H1 (cell line): ENCODE measurements at regions not wholly inside any gene's neighbourhood (a gene's known extent, or its start where the extent isn't known, plus 50 kb on each side); places are given as distances from the start of the nearest gene placed in this dataset.

Source experiments
- CTCF ChIA-PET: fragments of 300-600 bp; sonication (Branson Sonifier 250); formaldehyde crosslinking; loops from one replicate; lab custom pipeline; 2021; ENCODE audit not compliant: partially characterized antibody; lab: Charles Lee
- POLR2A ChIA-PET: fragments of 300-600 bp; sonication (Branson Sonifier 250); formaldehyde crosslinking; loops from one replicate; lab custom pipeline; 2021; ENCODE audit warnings: inconsistent platforms; ENCODE audit not compliant: partially characterized antibody; lab: Charles Lee
- DNase-seq, 2 experiments: peaks; one replicate each; pipeline versions ENCODE4 v3.0.0 to v3.0.0-alpha.2; 2010 to 2022; ENCODE audit warnings: low spot score in 2 of 2, low read depth in 1 of 2, mixed read lengths in 1 of 2
- FAIRE-seq: peaks from 2 replicates; lab custom pipeline; 2011; peaks lifted over from hg19 to GRCh38; lab: Jason Lieb, UNC
- H2AFZ ChIP-seq: 2 replicates; pipeline ENCODE4 v1.8.1; 2012; ENCODE audit warnings: low read length, inconsistent platforms
- H2AK5ac ChIP-seq: 2 replicates; pipeline ENCODE4 v1.6.1; 2013; ENCODE audit warnings: low read depth, low read length
- H2BK120ac ChIP-seq: replicated peaks from 2 replicates; pipeline ENCODE3; 2013; ENCODE audit warnings: low read depth, low read length, inconsistent platforms
- H2BK12ac ChIP-seq: 2 replicates; pipeline ENCODE4 v1.6.1; 2013; ENCODE audit warnings: low read depth, low read length
- H2BK15ac ChIP-seq: 2 replicates; pipeline ENCODE4 v1.6.1; 2013; ENCODE audit warnings: low read length
- H2BK20ac ChIP-seq: 2 replicates; pipeline ENCODE4 v1.6.1; 2013; ENCODE audit warnings: low read length
- H2BK5ac ChIP-seq: 2 replicates; pipeline ENCODE4 v1.6.1; 2013; ENCODE audit warnings: low read depth, low read length
- H3K14ac ChIP-seq: 2 replicates; pipeline ENCODE4 v1.6.1; 2013; ENCODE audit warnings: inconsistent platforms; ENCODE audit not compliant: insufficient read length
- H3K18ac ChIP-seq: 2 replicates; pipeline ENCODE4 v1.6.1; 2013; ENCODE audit warnings: low read length; ENCODE audit errors: extremely low read depth
- H3K23ac ChIP-seq: 2 replicates; pipeline ENCODE4 v1.6.1; 2013; ENCODE audit warnings: inconsistent platforms; ENCODE audit not compliant: insufficient read length
- H3K23me2 ChIP-seq: 2 replicates; pipeline ENCODE4 v1.6.1; 2013; ENCODE audit warnings: low read depth, low read length
- H3K27ac ChIP-seq: 2 replicates; pipeline ENCODE4 v1.6.1; 2011; ENCODE audit warnings: low read depth, low read length, inconsistent platforms
- H3K27me3 ChIP-seq, 4 experiments: replicated peaks in 1 of 4; 1 replicate in 1 of 4; 2 replicates in 3 of 4; pipeline versions ENCODE4 v1.6.1 to v1.8.1; 2011 to 2013; ENCODE audit warnings: low read length in 3 of 4, mild to moderate bottlenecking in 3 of 4, inconsistent platforms in 2 of 4, mixed read lengths in 2 of 4, moderate library complexity in 1 of 4; ENCODE audit not compliant: control insufficient read depth in 3 of 4, insufficient read depth in 3 of 4; ENCODE audit errors: extremely low read depth in 1 of 4
- H3K36me3 ChIP-seq, 4 experiments: 2 replicates each; pipeline versions ENCODE4 v1.6.1 to v1.8.1; 2011 to 2013; ENCODE audit warnings: mild to moderate bottlenecking in 4 of 4, low read length in 3 of 4, moderate library complexity in 2 of 4, control low read depth in 1 of 4, inconsistent platforms in 1 of 4; ENCODE audit not compliant: insufficient read depth in 4 of 4, control insufficient read depth in 2 of 4
- H3K4ac ChIP-seq: replicated peaks from 2 replicates; pipeline ENCODE3; 2013; ENCODE audit warnings: low read length, low read depth, mixed read lengths, inconsistent platforms; ENCODE audit not compliant: insufficient read length
- H3K4me1 ChIP-seq, 4 experiments: replicated peaks in 1 of 4; 1 replicate in 1 of 4; 2 replicates in 3 of 4; pipeline versions ENCODE4 v1.6.1 to v1.8.1; 2011 to 2013; ENCODE audit warnings: low read length in 3 of 4, inconsistent platforms in 2 of 4, mixed read lengths in 1 of 4; ENCODE audit not compliant: insufficient read depth in 4 of 4, control insufficient read depth in 3 of 4
- H3K4me2 ChIP-seq, 2 experiments: 2 replicates each; pipeline versions ENCODE4 v1.6.1 to v1.8.1; 2011 to 2013; ENCODE audit warnings: low read depth in 2 of 2, low read length in 2 of 2, control low read depth in 1 of 2, inconsistent platforms in 1 of 2, mild to moderate bottlenecking in 1 of 2; ENCODE audit not compliant: insufficient read depth in 1 of 2
- H3K4me3 ChIP-seq, 4 experiments: fragments of 200-600, 300-600 bp in 1 of 4; sonication (generic), shearing (Covaris generic), sonication (Bioruptor Twin) in 1 of 4; 2 replicates each; pipeline versions ENCODE4 v1.5.1 to v1.8.1; 2011 to 2016; ENCODE audit warnings: low read length in 4 of 4, low read depth in 3 of 4, control low read depth in 2 of 4, inconsistent platforms in 2 of 4, mild to moderate bottlenecking in 2 of 4, mixed read lengths in 1 of 4, moderate library complexity in 1 of 4; ENCODE audit not compliant: insufficient read depth in 2 of 4; ENCODE audit errors: extremely low read depth in 1 of 4
- H3K56ac ChIP-seq: replicated peaks from 2 replicates; pipeline ENCODE3; 2013; ENCODE audit warnings: low read depth, mild to moderate bottlenecking, mixed read lengths, low read length, inconsistent platforms; ENCODE audit not compliant: insufficient read length
- H3K79me1 ChIP-seq: 2 replicates; pipeline ENCODE4 v1.6.1; 2013; ENCODE audit warnings: low read depth, low read length, control low read depth
- H3K79me2 ChIP-seq, 2 experiments: 2 replicates each; pipeline versions ENCODE4 v1.6.1 to v1.8.1; 2012 to 2013; ENCODE audit warnings: low read length in 2 of 2, mild to moderate bottlenecking in 2 of 2, inconsistent platforms in 1 of 2; ENCODE audit not compliant: insufficient read depth in 2 of 2, control insufficient read depth in 1 of 2
- H3K9ac ChIP-seq, 4 experiments: replicated peaks in 1 of 4; 1 replicate in 1 of 4; 2 replicates in 3 of 4; pipeline versions ENCODE4 v1.6.1 to v1.8.1; 2011 to 2013; ENCODE audit warnings: low read depth in 3 of 4, low read length in 3 of 4, control low read depth in 2 of 4, mild to moderate bottlenecking in 2 of 4, moderate library complexity in 2 of 4, inconsistent platforms in 1 of 4; ENCODE audit errors: extremely low read depth in 1 of 4
- H3K9me3 ChIP-seq, 2 experiments: 2 replicates each; pipeline versions ENCODE4 v1.6.1 to v1.8.1; 2012 to 2013; ENCODE audit warnings: mild to moderate bottlenecking in 2 of 2, moderate library complexity in 2 of 2, control low read depth in 1 of 2, inconsistent platforms in 1 of 2, low read depth in 1 of 2, low read length in 1 of 2, mixed read lengths in 1 of 2; ENCODE audit not compliant: insufficient read depth in 2 of 2
- H4K20me1 ChIP-seq, 2 experiments: replicated peaks in 1 of 2; 2 replicates each; pipeline versions ENCODE3 to v1.8.1; 2011 to 2013; ENCODE audit warnings: inconsistent platforms in 2 of 2, low read length in 2 of 2, mild to moderate bottlenecking in 1 of 2; ENCODE audit not compliant: insufficient read depth in 2 of 2, control insufficient read depth in 1 of 2
- H4K5ac ChIP-seq: 2 replicates; pipeline ENCODE4 v1.6.1; 2013; ENCODE audit warnings: low read length, low read depth, mixed read lengths, inconsistent platforms; ENCODE audit not compliant: insufficient read length
- H4K8ac ChIP-seq: 2 replicates; pipeline ENCODE4 v1.8.0; 2013; ENCODE audit warnings: mild to moderate bottlenecking, moderate library complexity, low read length, inconsistent platforms; ENCODE audit not compliant: insufficient read depth; ENCODE audit errors: extremely low read depth
- H4K91ac ChIP-seq: replicated peaks from 2 replicates; pipeline ENCODE3; 2013; ENCODE audit warnings: low read length, mixed read lengths, inconsistent platforms; ENCODE audit not compliant: insufficient read length
- BACH1 ChIP-seq: IDR thresholded peaks from 2 replicates; pipeline ENCODE4 v1.6.1; 2012; ENCODE audit warnings: low read length, improper control_type of control experiment
- BCL11A ChIP-seq, 2 experiments: IDR thresholded peaks; one replicate each; pipeline ENCODE4 v1.6.1; 2011; ENCODE audit warnings: low read depth in 2 of 2, low read length in 2 of 2, mild to moderate bottlenecking in 2 of 2
- CBX8 ChIP-seq: fragments of 300-800, 300-1000 bp; sonication (generic); IDR thresholded peaks from 2 replicates; pipeline ENCODE4 v1.7.1; 2016; ENCODE audit warnings: low read depth, low read length, borderline replicate concordance
- CREB1 ChIP-seq: IDR thresholded peaks from 2 replicates; pipeline ENCODE4 v1.6.1; 2012; ENCODE audit warnings: inconsistent platforms
- EZH2 ChIP-seq: fragments of 200-600 bp; sonication (generic); IDR thresholded peaks from 2 replicates; pipeline ENCODE4 v1.7.1; 2012; ENCODE audit warnings: low read depth, mild to moderate bottlenecking, moderate library complexity, low read length, inconsistent platforms; ENCODE audit not compliant: severe bottlenecking
- FOSL1 ChIP-seq: IDR thresholded peaks from 2 replicates; pipeline ENCODE4 v1.6.1; 2011; ENCODE audit warnings: mild to moderate bottlenecking, low read depth, low read length, moderate library complexity; ENCODE audit not compliant: insufficient read depth
- JUN ChIP-seq: IDR thresholded peaks from 2 replicates; pipeline ENCODE4 v1.6.1; 2011; ENCODE audit warnings: low read depth, mild to moderate bottlenecking, improper control_type of control experiment, low read length
- MAFK ChIP-seq: IDR thresholded peaks from 2 replicates; pipeline ENCODE4 v1.6.1; 2012; ENCODE audit warnings: low read depth, mild to moderate bottlenecking, improper control_type of control experiment, low read length
- PHF8 ChIP-seq: fragments of 200-600 bp; sonication (generic); conservative IDR thresholded peaks from 2 replicates; pipeline ENCODE4 v1.7.1; 2012; ENCODE audit warnings: low read depth, mild to moderate bottlenecking, inconsistent platforms, low read length, moderate library complexity
- POLR2A ChIP-seq, 2 experiments: IDR thresholded peaks; 1 replicate in 1 of 2; 2 replicates in 1 of 2; pipeline ENCODE4 v1.6.1; 2011; ENCODE audit warnings: low read depth in 2 of 2, low read length in 2 of 2, mild to moderate bottlenecking in 2 of 2; ENCODE audit errors: control extremely low read depth in 1 of 2
- RBBP5 ChIP-seq: IDR thresholded peaks from 2 replicates; pipeline ENCODE4 v1.7.1; 2012; ENCODE audit warnings: low read depth, mild to moderate bottlenecking, inconsistent platforms, low read length, moderate library complexity, borderline replicate concordance
- SIX5 ChIP-seq: IDR thresholded peaks from 2 replicates; pipeline ENCODE4 v1.6.1; 2011; ENCODE audit warnings: mild to moderate bottlenecking, low read depth, low read length
- TAF7 ChIP-seq: optimal IDR thresholded peaks from 2 replicates; pipeline ENCODE3; 2011; ENCODE audit warnings: low read depth, mild to moderate bottlenecking, inconsistent platforms, low read length, moderate library complexity, borderline replicate concordance
- whole genome bisulfite sequencing, 2 experiments: shearing (Covaris generic) in 1 of 2; methylation state at CpG; one replicate each; pipeline versions ENCODE4 v1.1.6 to v1.1.7; 2013 to 2015; ENCODE audit warnings: low lambda C conversion rate in 2 of 2, mixed read lengths in 2 of 2, inconsistent platforms in 1 of 2, low coverage in 1 of 2, missing lambda C conversion rate in 1 of 2; ENCODE audit not compliant: insufficient replicate concordance in 2 of 2, insufficient coverage in 1 of 2, insufficient read length in 1 of 2; ENCODE audit errors: extremely low coverage in 1 of 2, missing lambda C conversion rate in 1 of 2; 5-methylcytosine and 5-hydroxymethylcytosine counted together

GRCh38 chr5:39484673-39485072 is 59.9 kb upstream of the DAB2 start:
- H3K36me3 ChIP-seq: no peaks in the 10 kb centered on the region
- H3K4ac ChIP-seq: no peak overlapping the region
- no peaks in the 10 kb centered on the region for H3K9me3 ChIP-seq
- WGBS, 2 experiments: 87% methylated on average over 1 of the region's 1 CpG; no CpG with 5 or more reads in 1 of the 2 experiments
- no peak overlapping the region for H3K4me2 ChIP-seq
- no peak overlapping the region for H2AFZ ChIP-seq
- H2AK5ac ChIP-seq: no peak overlapping the region
- H3K27ac ChIP-seq: no peak overlapping the region
- H3K4me3 ChIP-seq: no peak overlapping the region
- no peak overlapping the region for H2BK15ac ChIP-seq
- H4K20me1 ChIP-seq: no peaks in the 10 kb centered on the region
- no peak for TF ChIP-seq JUN
- no peak for TF ChIP-seq BCL11A (IDR thresholded peaks at IDR 0.05; ENCODE audit: low read depth in 2 of 2, low read length in 2 of 2)
- no peak for TF ChIP-seq CREB1
- TF ChIP-seq PHF8: no peak
- TF ChIP-seq SIX5: no peak
- no peak for TF ChIP-seq CBX8
- no peak for TF ChIP-seq TAF7
- TF ChIP-seq RBBP5: no peak
- TF ChIP-seq MAFK: no peak
- no peak for TF ChIP-seq EZH2
- TF ChIP-seq POLR2A (IDR thresholded peaks at IDR 0.05; ENCODE audit: control extremely low read depth in 1 of 2, low read depth in 2 of 2, low read length in 2 of 2): no peak
- TF ChIP-seq FOSL1: no peak
- no peak for TF ChIP-seq BACH1
- H3K14ac ChIP-seq: no peak overlapping the region
- POLR2A ChIA-PET: no interaction called here
- H3K79me1 ChIP-seq: no peaks in the 10 kb centered on the region
- DNase-seq: no peak
- H2BK12ac ChIP-seq: no peak overlapping the region
- H3K79me2 ChIP-seq: no peaks in the 10 kb centered on the region
- H3K23ac ChIP-seq: no peak overlapping the region
- H3K56ac ChIP-seq: no peak overlapping the region
- no peak overlapping the region for H4K8ac ChIP-seq
- no peak overlapping the region for H3K18ac ChIP-seq
- no peaks in the 10 kb centered on the region; a peak in 1 of 7 replicates for H3K27me3 ChIP-seq
- H4K5ac ChIP-seq: no peak overlapping the region
- H2BK120ac ChIP-seq: no peak overlapping the region
- H3K4me1 ChIP-seq: peaks cover 0 to 5% (median 1%) of the 10 kb centered on the region in 4 experiments; a peak in 2 of 7 replicates
- H4K91ac ChIP-seq: no peak overlapping the region
- FAIRE-seq: no peak
- no peak overlapping the region for H2BK20ac ChIP-seq
- no peaks in the 10 kb centered on the region for H3K23me2 ChIP-seq
- H3K9ac ChIP-seq: no peak overlapping the region
- no peak overlapping the region for H2BK5ac ChIP-seq
- CTCF ChIA-PET: interaction anchor here (1.1 kb wide), 1 partner anchor 44 kb away, joined by 3 read pairs; no protein-coding TSS in a partner anchor
